Heart left ventricle (tissue), 13 donors: ENCODE measurements at regions not wholly inside any gene's neighbourhood (a gene's known extent, or its start where the extent isn't known, plus 50 kb on each side); places are given as distances from the start of the nearest gene placed in this dataset.

Experiments used
- CTCF ChIP-seq, 12 donors: fragments of 200-600 bp; sonication (generic) in 4 of 12; IDR thresholded peaks; one replicate each; pipeline versions ENCODE4 v1.5.0 to v1.8.0; 2018 to 2022; ENCODE audit warnings: antibody characterized with exemption in 12 of 12, mild to moderate bottlenecking in 5 of 12
- POLR2A ChIP-seq, 2 donors: fragments of 450-650 bp; IDR thresholded peaks; one replicate each; pipeline ENCODE4 v1.6.1; 2017; ENCODE audit warnings: antibody characterized with exemption in 2 of 2, mild to moderate bottlenecking in 2 of 2, moderate library complexity in 2 of 2
- donor health status: ischemic (EF 13 %, LVEDD 7.1; RV severe dilation, severe dysfunction).
- donor health status: DM: no; HTN: yes; CAD: no.
- donor health status: DM: no; HTN: no; CAD: no.
- donor health status: ischemic (EF 25% LVEDD 6.9; RV normal size, moderate dysfunction).
- donor health status: ischemic (EF 25% LVEDD 5.7; RV mildly dilated, moderate dysfunction).
- donor health status: ischemic (EF 35%, LVEDD 5.7; RV mildly dilated, moderate dysfunction).
- donor health status: nonischemic (EF 11% LVEDD 7.7; RV severe dilation, severe dysfunction).
- donor health status: DM: yes; HTN: yes; CAD: no.
- donor health status: PGD.
- donor health status: ischemic (EF 29% LVEDD 5.4; RV normal size, mild dysfunction).
- donor health status: nonischemic (EF 23%, LVEDD 6.1; RV moderate dilation, normal function).

- no peak for TF ChIP-seq CTCF (IDR thresholded peaks at IDR 0.05)
- no peak for TF ChIP-seq POLR2A (IDR thresholded peaks at IDR 0.05)
Measured at GRCh38 chr12:30178916-30179315, 395.2 kb upstream of the TMTC1 start.
